8988T (cell line): ENCODE measurements at regions not wholly inside any gene's neighbourhood (a gene's known extent, or its start where the extent isn't known, plus 50 kb on each side); places are given as distances from the start of the nearest gene placed in this dataset.

Experiments used
- DNase-seq: peaks from one replicate; pipeline ENCODE4 v3.0.0; 2011

DNA sequence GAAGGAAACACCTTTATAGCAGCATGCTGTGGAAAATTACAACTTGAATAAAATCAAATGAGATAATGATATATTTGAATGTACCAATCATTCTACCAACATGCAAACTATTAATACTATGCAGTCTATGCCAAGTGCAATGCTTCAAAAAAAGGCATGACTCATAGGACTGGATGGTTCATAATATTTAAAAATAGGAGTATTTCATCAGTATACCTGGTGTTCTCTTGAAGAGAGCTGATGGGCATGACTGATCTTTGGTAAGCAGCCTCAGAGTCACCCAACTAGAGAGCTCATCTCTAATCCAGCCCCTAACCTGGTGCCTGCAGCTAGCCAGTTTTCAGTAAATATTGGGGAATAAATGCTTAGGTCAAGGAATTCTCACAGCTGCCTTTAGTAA, 434.7 kb upstream of the ARRDC4 start:
- no peak for DNase-seq

- DNase-seq = no peak
Observed at GRCh38 chr15:97528238-97528637, 432.3 kb upstream of the ARRDC4 start.

DNA sequence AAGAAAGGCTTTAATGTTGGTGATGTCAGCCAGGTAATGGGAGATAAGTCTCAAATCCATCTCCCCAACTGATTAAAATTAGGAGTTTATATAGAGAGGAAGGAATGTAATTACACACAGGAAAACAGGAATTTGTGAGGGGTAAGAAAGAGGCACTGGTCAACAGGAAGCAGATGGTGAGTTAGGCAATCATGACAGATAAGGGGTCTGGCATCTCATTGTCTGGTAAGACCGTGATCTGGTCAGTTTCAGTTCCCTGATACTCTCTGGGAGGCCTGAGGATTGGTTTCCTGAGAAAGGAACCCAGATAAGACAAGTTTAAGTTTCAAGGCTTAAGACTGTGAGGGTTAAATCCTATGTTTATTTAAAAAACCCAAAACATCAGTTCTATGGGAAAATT, 414.7 kb upstream of the ARRDC4 start:
- DNase-seq = no peak

DNA sequence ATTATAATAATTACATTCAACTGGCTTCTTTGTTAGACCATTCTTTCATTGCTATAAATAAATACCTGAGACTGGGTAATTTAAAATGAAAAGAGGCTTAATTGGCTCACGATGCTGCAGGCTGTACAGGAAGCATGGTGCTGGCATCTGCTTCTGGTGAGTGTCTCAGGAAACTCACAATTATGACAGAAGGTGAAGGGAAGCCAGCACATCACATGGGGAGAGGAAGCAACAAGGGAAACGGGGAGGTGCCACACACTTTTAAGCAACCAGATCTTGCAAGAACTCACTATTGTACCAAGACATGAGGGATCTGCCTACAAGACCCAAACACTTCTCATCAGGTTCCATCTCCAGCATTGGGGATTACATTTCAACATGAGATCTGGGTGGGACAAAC, 413.1 kb upstream of the ARRDC4 start:
- DNase-seq = no peak

- DNase-seq = no peak
Observed at GRCh38 chr15:97561529-97561928, 399.0 kb upstream of the ARRDC4 start.

- DNase-seq = no peak
Observed at GRCh38 chr15:97563516-97563915, 397.0 kb upstream of the ARRDC4 start.

DNA sequence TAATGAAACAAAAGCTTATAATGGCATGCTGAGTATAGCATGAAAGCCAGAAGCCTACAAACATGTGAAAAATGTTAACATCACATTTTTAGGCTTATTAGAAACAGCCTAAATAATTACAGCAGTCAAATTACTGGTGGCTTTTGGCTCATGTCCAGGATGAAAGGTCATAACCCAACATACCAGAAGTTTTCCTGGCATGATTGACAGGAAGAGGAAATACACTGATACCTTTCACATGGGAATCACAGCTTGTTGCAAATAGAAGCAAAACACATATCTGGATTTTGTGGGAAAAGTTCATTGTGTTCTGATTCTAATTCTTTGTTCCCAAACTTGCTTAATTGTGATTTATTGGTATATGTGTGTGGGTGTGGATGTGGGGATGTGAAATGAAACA, 393.5 kb upstream of the ARRDC4 start:
- DNase-seq = no peak

GRCh38 chr15:97567411-97567810, 393.1 kb upstream of the ARRDC4 start:
- no peak for DNase-seq

DNA sequence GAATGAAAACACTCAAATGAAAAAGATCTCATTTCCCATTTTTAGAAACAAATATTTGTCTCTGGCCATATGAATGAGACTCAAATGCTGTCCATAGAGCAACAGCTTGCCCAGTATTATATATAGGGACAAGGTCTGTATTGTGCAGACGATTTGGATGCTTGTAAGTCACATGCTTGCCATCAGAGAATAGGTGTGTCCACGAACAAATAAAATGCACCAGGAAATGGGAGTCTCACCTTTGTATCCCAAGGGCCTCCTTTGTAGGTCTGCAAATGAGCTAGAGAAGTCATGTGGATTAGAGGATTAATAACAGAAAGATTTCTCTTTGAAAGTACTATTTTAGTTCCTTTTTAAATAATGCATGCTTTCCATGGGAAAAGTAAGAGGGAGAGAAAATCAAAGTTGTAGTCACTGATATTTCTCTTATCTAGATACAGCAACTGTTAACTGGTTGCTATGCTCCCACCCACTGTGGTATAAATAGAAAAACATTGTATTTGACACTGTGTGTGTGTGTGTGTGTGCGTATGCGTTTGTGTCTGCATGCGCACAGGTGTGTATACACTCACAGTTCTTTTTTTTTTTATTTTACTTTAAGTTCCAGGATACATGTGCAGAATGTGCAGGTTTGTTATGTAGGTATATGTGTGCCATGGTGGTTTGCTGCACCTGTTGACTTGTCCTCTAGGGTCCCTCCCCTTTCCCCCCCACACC, 383.4 kb upstream of the ARRDC4 start:
- DNase-seq = no peak

GRCh38 chr15:97585408-97585807, 375.1 kb upstream of the ARRDC4 start:
- no peak for DNase-seq

- no peak for DNase-seq
Observed at GRCh38 chr15:97592778-97593177, 367.7 kb upstream of the ARRDC4 start.

DNA sequence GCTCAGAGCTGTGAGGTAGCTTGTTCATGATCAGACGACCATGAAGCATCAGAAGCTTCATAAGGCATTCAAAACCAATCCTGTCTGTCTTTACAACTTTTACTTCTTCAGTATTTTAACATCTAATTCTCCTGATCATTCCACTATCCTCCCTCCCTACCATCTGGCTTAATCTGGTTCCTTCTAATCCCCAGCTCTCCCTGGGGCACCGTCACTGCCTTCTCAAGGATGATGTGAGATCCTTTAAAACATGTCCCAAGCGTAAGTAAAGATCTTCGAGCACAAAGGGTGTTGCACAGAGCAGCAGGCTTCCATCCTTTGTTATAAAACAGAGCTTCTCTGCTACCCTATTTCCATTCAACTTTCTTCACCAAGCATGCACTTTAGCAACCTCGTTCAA, 362.7 kb upstream of the ARRDC4 start:
- no peak for DNase-seq

DNA sequence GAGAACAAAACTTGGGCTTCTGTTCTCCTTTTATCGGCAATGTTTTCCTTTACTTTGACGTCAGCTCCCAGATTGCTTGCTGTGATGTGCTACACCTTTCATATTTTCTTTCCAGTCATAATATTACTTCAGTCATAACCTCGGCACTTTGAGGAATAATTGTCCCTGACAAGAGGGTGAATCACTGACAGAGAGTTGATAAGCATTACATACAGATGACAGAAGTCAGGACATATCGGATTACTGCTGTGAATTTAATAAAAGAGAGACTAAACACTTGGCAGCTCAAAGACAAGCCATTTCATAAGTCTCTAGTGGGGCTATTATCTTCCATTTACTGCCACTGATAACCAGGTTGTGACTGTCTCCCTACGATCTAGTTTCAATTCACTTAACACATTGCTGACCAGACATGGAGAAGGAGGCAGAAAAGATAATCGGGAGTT, 362.1 kb upstream of the ARRDC4 start:
- no peak for DNase-seq

DNA sequence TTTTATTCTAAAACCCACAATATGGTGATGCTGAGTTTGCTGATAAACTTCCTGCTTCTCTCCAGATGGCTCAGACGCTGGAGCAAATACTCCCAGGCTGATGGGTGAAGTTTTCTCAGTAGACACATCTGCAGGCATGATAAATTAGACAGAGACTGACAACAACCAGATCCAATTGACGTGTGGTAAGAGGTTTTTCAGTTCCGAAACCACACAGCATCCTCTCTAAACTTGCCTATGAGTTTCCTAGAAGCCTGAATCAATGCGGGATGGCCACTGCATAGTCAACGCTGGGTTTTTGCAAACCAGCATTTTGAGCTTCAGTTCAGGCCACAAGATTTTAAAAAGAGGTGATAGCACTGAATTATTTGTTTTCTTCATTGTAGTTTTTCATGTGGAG, 360.3 kb upstream of the ARRDC4 start:
- DNase-seq = no peak

DNA sequence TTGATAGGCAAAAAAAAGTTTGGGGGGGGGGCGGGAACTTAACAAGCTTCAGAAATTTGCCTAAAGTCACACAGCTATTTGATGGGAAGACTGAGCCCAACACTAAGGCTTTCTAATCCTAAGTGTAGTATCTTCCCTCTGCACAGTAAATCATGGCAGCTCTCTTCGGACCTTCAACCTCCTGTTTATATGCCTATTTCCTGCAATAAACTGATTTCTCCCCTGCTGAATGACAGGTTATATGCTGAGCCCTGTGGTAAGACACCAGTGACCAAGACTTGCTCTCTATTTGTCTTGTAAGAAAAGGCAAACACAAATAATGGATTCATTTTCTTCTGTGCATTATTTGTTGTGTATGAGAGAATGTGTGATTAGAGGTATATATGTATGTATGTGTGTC, 355.8 kb upstream of the ARRDC4 start:
- DNase-seq = no peak

GRCh38 chr15:97615114-97615513, 345.4 kb upstream of the ARRDC4 start:
- DNase-seq = no peak

DNA sequence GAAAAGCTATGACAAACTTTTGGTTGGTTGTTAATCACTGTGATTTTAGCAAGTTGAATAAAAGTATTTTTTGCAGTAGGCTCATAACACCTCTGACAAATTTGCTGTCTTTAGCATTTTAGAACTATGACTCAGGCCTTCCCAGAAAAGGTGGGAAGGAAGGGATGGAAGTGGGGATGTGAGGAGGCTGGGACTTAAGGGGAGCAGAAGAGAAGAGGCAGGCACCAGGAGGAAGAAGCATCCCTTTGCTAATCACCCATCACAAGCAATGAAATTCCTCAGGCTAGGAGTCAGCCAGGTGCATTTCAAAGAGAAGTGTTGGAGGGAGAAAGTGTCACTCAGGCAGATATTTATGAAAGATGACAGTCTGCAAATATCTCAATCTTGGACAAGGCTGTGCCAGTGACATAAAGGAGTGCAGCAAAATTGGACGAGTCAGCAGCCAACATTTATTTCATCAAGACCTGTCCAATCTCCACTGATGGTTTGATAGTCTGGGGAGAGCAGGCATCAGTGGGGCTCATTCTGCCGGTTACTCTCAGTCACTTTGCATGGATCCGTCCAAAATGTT, 337.3 kb upstream of the ARRDC4 start:
- no peak for DNase-seq

DNA sequence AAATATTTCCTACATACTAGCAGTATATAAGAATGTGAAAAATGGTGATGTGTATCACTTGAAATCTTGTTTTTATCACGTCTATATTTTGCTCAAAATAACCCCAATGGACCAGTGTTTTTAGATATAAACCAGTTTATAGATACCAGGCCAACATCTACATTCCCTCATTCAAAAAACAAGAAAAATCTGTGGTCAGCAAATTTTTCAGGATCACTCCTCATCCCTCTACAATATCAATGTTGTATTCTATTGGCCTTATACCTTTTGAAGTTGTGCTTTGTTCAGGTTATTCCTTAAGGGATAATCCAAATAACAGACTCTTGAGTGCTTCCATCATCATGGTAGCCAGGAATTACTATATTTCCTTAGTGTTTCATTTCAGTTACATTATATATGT, 332.9 kb upstream of the ARRDC4 start:
- no peak for DNase-seq

GRCh38 chr15:97645758-97646157, 314.7 kb upstream of the ARRDC4 start:
- no peak for DNase-seq

- DNase-seq = no peak
Observed at GRCh38 chr15:97648728-97649127, 311.8 kb upstream of the ARRDC4 start.

GRCh38 chr15:97652041-97652440, 308.5 kb upstream of the ARRDC4 start:
- DNase-seq = no peak

- no peak for DNase-seq
Observed at GRCh38 chr15:97652700-97653167, 307.8 kb upstream of the ARRDC4 start.

DNA sequence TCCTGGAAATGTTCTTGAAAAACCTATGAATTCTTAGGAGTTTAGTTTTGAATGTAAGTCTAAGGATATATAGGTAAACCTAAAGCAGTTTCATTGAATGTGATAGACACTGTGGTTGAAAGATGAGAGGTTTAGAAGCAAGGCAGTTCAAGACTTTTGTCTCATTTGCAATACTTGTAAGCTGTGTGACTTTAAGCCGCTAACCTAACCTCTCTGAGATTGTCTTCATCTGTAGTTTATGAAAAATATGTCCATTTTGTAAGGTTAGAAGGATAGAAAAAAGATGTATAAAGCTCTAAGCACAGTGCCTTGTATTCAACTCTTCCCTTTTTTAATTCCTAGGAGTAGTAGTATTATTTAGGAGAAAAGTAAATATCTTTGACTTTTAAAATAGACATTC, 306.6 kb upstream of the ARRDC4 start:
- no peak for DNase-seq

DNA sequence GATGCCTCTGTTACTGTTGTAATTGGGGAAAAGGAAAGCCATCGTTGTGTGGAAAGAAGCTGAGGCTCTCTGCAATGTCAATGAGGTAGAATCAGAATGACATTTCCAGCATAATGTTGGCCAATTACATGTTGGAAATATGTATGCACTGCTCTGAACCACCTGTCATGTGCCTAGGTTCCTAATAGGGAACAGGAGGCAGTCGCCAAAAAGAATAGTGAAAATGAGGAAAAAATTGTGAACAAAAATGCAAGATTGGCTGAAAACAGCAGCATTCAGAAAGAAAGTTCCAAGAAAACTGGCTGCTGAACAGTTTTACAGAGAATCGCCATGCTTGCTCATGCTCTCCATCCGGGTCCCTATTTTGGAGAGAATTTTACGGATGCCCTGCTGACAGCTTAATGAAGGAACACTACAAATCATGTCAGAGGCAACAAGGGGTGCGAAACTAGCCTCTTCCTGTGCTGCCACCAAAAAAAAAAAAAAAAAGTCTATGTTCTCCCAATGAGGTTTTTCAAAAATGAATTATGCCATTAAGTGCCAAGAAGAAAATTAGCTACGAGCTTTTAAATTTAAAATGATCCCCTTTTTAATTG, 305.9 kb upstream of the ARRDC4 start:
- DNase-seq = no peak

DNA sequence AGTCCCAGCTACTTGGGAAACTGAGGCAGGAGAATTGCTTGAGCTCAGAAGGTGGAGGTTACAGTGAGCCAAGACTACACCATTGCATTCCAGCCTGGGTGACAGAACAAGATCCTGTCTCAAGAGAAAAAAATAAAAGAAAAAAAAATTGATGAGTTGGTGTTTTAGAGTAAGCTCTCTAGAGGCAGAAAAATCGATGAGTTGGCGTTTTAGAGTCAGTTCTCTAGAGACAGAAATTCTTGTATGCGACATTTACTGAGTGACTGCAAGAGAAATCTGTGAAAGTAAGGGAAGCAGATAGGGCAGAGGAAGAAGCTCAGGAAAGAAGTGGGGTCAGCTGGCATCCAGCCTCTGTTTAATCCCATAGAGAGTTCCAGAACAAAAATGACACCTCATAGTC, 298.7 kb upstream of the ARRDC4 start:
- no peak for DNase-seq
